ENCODE measurements at regions not wholly inside any gene's neighbourhood (a gene's known extent, or its start where the extent isn't known, plus 50 kb on each side); places are given as distances from the start of the nearest gene placed in this dataset.

- TF ChIP-seq ZNF449 (tag by site-specific recombination; IDR thresholded peaks at IDR 0.05), result no peak
These were observed 416.5 kb downstream of the BCKDHB start (continued) for GRCh38 chr6:80523010-80523409.

- no peaks in the 10 kb centered on the region for H3K36me3 ChIP-seq (ENCODE audit: control insufficient read depth in 2 of 2, insufficient read depth in 1 of 2, low read length in 2 of 2)
- H3K27ac ChIP-seq (ENCODE audit: extremely low read depth, low read depth, low read length), result no peak overlapping the region
- POLR2A ChIA-PET, result no interaction called here
- peaks cover 3% of the 10 kb centered on the region; the same call in 1 of the 2 replicates for H3K4me1 ChIP-seq (ENCODE audit: control insufficient read depth, insufficient read depth, low read length)
- CTCF ChIA-PET, result no interaction called here
- H3K4me3 ChIP-seq (ENCODE audit: low read depth, low read length), result no peak overlapping the region
- no peaks in the 10 kb centered on the region for H3K9me3 ChIP-seq (ENCODE audit: control insufficient read depth, insufficient read depth, low read depth, low read length)
- no peak for TF ChIP-seq ZNF366 (tag by site-specific recombination; conservative IDR thresholded peaks at IDR 0.05)
- TF ChIP-seq HIC1 (tag by site-specific recombination; IDR thresholded peaks at IDR 0.05), result no peak
- no peak for TF ChIP-seq KLF7 (tag by site-specific recombination; IDR thresholded peaks at IDR 0.05; ENCODE audit: borderline replicate concordance)
- no peak for TF ChIP-seq ZNF610 (tag by site-specific recombination; IDR thresholded peaks at IDR 0.05; ENCODE audit: borderline replicate concordance)
- TF ChIP-seq KLF17 (tag by site-specific recombination; IDR thresholded peaks at IDR 0.05), result no peak
- TF ChIP-seq ZNF335 (tag by site-specific recombination; conservative IDR thresholded peaks at IDR 0.05), result no peak
- no peak for TF ChIP-seq SP3 (tag by site-specific recombination; IDR thresholded peaks at IDR 0.05)
- TF ChIP-seq ZNF394 (tag by site-specific recombination; IDR thresholded peaks at IDR 0.05; ENCODE audit: borderline replicate concordance), result no peak
- TF ChIP-seq HOXC10 (CRISPR knock-in tag; IDR thresholded peaks at IDR 0.05), result no peak
These were observed 416.1 kb downstream of the BCKDHB start for GRCh38 chr6:80522576-80522975.

- Histone ChIP-seq H3K27ac (ENCODE audit: extremely low read depth, low read depth, low read length) (no peak overlapping the region), H3K4me1 (ENCODE audit: control insufficient read depth, insufficient read depth, low read length) (no peaks in the 10 kb centered on the region), H3K9me3 (ENCODE audit: control insufficient read depth, insufficient read depth, low read depth, low read length) (no peaks in the 10 kb centered on the region), H3K4me3 (ENCODE audit: low read depth, low read length) (no peak overlapping the region), H3K36me3 (ENCODE audit: control insufficient read depth in 2 of 2, insufficient read depth in 1 of 2, low read length in 2 of 2) (no peaks in the 10 kb centered on the region)
- CTCF ChIA-PET, result interaction anchor here (1.2 kb wide), 1 partner anchor 183 kb away, joined by 3 read pairs; no protein-coding TSS in a partner anchor
- POLR2A ChIA-PET, result no interaction called here
- TF ChIP-seq ZNF423 (tag by site-specific recombination; IDR thresholded peaks at IDR 0.05), result no peak
These were observed 413.5 kb downstream of the BCKDHB start for GRCh38 chr6:80519811-80520594.

- H3K4me1 ChIP-seq (ENCODE audit: control insufficient read depth, insufficient read depth, low read length), result no peaks in the 10 kb centered on the region
- H3K4me3 ChIP-seq (ENCODE audit: low read depth, low read length), result no peak overlapping the region
- no peak overlapping the region for H3K27ac ChIP-seq (ENCODE audit: extremely low read depth, low read depth, low read length)
- no peaks in the 10 kb centered on the region for H3K9me3 ChIP-seq (ENCODE audit: control insufficient read depth, insufficient read depth, low read depth, low read length)
- POLR2A ChIA-PET, result no interaction called here
- H3K36me3 ChIP-seq (ENCODE audit: control insufficient read depth in 2 of 2, insufficient read depth in 1 of 2, low read length in 2 of 2), result no peaks in the 10 kb centered on the region
- CTCF ChIA-PET, result interaction anchor here (0.5 kb wide), 1 partner anchor 91 kb away, joined by 3 read pairs; no protein-coding TSS in a partner anchor
- TF ChIP-seq ZBTB49 (tag by site-specific recombination; IDR thresholded peaks at IDR 0.05; ENCODE audit: low read depth) (no peak), SP3 (tag by site-specific recombination; IDR thresholded peaks at IDR 0.05) (no peak), ZNF654 (tag by site-specific recombination; IDR thresholded peaks at IDR 0.05; ENCODE audit: low read depth) (no peak), MZF1 (tag by site-specific recombination; IDR thresholded peaks at IDR 0.05; ENCODE audit: borderline replicate concordance) (no peak), ZNF157 (tag by site-specific recombination; IDR thresholded peaks at IDR 0.05) (no peak), GLI2 (tag by site-specific recombination; IDR thresholded peaks at IDR 0.05; ENCODE audit: borderline replicate concordance, low read depth) (no peak), ZNF571 (tag by site-specific recombination; IDR thresholded peaks at IDR 0.05) (no peak), ZNF530 (tag by site-specific recombination; IDR thresholded peaks at IDR 0.05; ENCODE audit: low read depth) (no peak), ZNF148 (tag by site-specific recombination; IDR thresholded peaks at IDR 0.05; ENCODE audit: borderline replicate concordance) (no peak)
These were observed 411.1 kb downstream of the BCKDHB start for GRCh38 chr6:80517525-80517924.
